GM19238 (cell line): ENCODE measurements at regions not wholly inside any gene's neighbourhood (a gene's known extent, or its start where the extent isn't known, plus 50 kb on each side); places are given as distances from the start of the nearest gene placed in this dataset.
A peak's percentile ranks its signal among the peaks of the same experiment; 100 is the strongest.

ENCODE experiments used
- DNase-seq: peaks from one replicate; pipeline ENCODE4 v3.0.0; 2011; ENCODE audit warnings: low spot score; ENCODE audit not compliant: insufficient read length

DNA sequence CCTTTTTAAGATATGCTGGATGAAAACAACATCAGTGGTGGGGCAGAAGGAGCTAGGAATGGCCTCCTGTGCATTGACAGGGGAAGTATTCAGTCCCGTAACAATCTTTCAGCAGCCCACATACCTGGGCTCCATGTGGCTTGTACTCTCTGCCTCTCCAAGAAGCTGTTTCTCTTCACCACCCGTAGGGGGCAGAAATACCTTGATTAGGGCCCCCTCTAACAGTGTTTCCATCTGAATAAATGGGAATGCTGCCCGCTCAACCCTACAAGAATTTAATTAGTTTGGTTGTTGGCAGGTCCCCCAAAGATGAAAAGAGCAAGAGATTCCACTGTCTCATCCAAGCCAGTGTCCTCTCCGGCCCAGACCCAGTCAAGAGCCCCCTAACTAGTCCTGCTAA, 155.2 kb downstream of the SMIM20 start:
- DNase-seq: no peak

DNA sequence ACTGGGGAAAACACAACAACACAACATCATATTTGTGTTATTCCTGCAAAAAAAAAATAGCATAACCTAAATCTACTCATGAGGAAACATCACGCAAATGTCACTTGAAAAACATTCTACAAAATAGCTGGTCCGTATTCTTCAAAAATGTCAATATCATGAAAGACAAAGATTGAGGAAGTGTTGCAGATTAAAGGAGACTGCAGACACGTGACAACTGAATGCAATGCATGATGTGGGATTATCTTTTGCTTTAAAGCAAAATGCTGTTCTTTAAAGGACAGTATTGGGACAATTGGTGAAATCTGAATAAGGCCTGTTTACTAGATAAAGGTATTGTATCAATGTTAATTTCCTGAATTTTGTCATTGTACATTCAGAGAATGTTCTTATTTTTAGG, 157.7 kb downstream of the SMIM20 start:
- no peak for DNase-seq

DNA sequence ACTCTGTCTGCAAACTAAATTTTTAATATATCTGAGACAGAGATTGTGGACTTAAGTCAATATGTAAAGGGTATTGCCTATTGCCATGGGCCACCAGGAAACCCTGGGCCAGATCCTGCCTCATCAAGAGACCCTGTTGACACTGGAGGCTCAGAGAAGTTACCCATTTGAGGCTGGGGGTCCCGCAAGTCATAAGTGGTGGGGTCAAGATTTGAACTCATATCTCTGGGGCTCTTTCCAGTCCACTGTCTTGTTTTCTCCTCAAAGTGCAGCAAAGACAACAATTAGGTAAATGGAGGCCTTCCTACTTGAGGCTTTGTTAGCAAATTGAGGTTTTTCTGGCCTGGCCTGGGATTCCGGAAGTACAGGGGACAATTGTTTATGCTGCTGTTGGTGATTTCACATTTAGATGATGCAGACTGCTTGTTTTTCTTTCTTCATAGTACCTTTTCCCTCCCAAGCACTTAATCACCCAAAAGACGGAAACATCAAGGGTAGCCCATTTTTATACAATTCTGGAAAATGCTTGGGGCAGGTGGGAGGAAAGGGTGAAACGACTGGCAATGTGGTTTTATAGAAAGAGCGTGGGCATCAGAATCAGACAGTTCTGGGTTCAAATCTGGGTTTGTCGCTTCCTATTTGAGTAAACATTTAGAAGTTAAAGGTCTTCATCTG, 160.0 kb downstream of the SMIM20 start:
- no peak for DNase-seq

DNA sequence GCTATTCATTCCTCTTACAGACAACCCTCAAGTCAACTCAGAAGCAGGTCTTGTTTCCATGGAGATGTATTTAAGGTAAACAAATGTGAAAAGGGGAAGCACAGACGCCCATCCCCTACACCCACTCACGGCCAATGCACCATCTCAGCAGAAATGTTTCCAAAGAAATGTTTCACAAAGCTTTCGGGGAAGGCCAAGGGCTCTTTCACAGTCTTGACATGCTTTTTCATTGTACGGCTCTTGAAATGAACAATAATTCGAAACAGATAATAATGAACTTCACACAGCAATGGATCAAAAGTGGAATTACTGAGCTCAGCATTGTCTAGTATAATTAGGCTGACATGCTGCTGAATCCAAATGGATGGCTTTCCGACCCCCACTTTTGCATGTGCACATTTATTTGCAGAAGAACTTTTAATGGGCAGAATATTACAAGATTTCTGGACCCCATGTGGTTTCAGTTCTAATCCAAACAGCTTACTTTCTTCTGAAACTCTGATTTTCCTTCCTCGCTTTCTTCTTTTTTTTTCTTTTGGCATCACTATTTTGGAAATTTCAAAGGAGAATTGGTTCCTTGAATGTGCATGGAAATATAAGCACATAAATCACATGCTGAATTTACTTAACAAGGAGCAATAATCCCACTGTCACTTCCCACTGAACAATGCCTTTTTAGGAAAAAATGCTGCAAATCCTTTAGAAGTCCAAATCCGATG, 160.9 kb downstream of the SMIM20 start:
- peak; percentile 44 for DNase-seq

DNA sequence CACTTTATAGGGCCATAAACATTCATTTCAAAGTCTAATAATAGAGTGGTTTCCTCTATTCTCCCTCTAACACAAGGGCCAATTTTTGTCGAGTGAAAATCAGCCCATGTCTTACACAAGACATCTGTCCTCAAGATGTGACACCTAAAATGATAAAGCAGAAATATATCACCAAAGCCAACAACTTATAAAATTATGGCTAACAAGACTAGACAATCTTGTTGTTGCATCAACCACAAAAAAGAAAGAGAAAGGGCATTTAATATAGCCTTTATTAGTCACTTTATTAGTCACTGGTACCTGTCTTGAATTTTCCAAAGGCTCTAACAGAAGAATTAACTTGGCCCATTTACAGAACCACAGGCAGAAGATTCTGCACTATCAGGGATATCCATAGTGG, 161.6 kb downstream of the SMIM20 start:
- no peak for DNase-seq

DNA sequence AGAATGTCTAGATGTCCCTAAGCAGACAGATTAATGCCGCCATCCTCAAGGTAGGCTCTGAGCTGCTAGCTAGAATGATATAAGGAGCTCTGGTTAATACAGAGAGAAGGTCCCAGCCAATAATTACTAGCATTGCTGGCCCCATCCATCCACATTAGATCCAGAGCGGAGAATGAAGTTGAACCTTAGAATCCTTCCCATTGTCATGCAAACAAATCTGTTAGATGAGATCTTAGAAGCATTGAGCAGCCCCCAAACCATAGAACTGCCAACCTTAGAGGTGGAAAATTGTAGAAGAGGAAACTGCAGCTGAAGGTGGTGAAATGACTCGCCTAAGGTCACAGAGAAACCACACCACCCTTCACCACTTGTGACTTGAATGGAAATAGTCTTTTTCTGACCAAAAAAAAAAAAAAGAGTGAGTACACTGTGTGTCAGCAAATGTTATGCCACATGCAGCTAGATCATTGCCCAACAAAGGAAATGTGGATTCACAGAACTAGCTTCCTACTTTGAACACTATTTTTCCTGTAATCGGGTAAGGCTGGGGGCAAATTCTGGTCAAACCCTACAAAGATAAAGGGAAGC, 162.1 kb downstream of the SMIM20 start:
- DNase-seq: no peak

DNA sequence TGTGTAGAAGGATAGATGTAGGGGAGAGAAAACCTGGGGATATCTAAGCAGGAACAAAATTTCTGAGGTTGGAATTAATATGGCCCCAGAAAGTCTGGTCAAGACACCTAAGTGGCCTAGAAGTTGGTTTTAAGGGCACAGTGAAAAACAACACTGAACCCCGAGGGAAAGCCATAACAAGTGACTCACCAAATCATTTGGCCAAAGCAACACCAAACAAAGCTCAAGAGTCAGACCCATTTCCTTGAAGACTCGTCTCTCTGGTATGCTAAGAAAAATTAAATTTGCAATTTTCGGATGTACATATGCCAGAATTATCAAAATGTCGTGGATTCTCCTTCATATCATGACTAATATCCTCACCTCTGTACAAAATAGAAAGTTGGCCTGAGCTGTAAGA, 162.9 kb downstream of the SMIM20 start:
- no peak for DNase-seq

DNA sequence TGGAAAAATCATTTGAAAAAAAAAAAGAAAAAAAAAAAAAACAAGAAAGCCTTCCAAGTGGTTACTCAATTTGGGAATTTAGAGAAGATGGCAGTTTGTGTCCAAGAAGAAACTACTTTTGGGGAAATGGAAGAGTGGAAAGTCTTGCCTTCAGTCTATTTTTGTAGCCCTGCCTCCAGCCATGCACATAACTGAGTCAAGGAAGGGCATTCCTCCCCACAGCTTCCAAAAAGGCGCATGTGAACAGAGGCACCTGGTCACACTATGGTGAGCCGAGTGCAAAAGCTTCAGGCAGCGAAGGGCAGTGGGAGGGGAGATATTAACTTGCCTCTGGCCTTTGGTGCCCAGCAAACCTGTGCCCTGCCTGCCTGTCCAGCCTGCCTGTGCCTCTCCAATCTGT, 163.7 kb downstream of the SMIM20 start:
- no peak for DNase-seq

DNA sequence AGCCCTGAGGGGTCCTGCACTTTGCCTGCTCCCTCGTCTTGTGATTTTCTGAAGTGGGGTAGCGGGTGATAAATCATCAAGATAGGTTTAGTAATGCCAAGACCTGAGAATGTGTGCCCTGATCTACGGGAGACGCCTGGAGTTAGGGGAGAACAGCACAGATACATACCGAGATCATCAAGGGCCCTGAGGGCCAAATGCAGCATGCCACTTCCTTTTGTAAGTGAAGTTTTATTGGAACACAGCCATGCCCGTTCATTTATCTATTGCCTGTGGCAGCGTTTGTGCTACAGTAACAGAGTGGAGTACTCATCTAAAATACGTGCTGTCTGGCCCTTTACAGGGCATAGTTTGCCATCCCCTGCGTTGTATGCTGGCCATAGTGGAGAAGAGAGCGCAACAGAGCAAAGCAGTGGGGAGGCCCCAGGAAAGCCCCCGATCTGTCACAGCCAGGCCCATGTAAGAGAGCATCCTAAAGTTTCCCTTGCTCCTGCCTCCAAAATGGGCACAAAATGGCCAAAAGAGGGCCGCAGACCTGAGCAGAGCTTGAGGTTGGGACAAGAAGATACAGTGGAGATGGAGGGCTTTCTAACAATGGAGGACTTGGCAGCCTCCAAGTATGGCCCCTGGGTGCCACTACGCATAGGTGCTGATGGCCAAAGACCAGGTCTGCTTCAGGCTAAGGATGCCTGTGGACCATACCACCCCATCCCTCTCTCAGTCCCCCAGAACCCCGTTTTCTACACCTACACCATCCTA, 167.0 kb downstream of the SMIM20 start:
- DNase-seq: no peak

DNA sequence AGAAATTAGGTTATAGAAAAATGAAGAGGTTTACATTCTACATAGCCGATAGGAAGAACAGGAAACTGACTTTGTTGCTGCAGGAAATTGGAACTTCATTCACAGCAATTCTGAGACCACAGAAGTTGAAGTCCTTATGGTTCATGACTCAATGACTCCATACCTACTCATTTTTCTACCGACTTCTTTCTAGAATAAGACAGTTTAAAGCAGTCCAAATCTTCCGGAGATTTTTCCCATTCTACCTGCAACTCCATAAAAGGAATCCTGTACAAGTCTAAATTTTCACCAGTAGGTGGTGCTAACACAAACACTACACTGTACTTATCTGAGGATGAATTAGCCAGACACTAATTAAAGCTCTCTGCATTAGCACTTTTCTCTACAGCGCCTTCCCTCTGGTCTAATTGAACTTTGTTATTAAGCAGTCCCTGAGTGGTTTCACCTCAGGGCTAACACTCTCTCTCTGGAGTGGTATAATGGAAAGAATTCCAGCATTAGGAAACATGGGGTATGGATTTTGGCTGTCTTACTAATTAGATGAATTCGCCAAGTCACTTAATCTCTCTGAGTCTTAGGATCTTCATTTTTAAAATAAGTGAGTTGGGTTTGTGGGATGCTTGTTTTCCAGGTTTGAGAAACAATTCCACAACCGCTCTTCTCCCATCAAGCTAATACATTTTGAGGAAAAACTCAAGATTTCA, 167.9 kb downstream of the SMIM20 start:
- DNase-seq: no peak

DNA sequence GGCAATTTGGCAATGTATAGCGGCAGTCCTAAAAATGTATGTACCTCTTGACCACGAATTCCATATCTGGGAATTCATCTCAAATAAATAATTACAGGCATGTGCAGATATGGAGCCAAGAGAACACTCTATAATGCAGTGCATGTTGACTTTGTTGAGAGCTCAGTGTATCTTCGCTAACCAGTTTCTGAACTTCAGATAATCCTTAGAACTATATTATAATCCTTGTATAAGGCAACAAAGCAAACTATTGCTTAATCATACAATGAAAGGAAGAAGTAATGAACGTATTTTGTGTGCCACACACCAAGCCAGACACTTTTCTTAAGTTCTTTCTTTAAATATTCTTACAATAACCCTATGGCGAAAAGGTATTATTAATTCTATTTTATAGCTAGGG, 168.5 kb downstream of the SMIM20 start:
- DNase-seq: no peak

DNA sequence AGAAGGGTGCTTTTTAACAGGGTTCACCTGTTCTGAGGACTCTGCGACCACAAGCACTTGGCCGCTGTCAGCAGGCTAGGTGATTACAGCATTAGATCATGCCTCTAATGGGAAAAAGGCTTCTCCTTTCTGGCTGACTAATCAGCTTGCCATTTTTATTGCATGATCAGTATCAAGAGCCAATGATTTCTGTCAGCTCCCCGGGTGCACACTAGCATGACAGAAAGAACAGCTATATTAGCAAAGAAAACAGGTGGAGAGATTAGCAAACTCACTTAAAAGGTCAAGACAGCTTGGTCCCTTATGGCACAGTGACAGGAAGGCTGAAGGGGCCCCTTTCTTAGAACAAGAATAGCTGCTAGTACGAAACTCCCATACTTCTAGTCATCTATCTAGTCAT, 170.0 kb downstream of the SMIM20 start:
- DNase-seq: no peak

DNA sequence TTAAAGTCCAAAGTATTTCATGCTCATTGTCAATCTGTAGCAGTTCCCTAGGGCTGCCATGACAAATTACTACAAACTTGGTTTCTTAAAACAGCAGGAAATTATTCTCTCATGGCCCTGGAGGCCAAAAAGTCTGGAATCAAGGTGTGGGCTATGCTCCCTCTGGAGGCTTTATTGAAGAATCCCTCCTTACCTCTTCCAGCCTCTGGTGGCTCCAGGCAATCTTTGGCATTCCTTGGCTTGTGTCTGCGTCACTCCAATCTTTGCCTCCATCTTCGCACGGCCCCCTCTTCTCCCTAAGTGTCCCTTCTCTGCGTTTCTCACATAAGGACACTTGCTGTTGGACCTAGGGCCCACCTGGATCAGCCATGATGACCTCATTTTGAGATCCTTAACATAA, 170.4 kb downstream of the SMIM20 start:
- DNase-seq: no peak

DNA sequence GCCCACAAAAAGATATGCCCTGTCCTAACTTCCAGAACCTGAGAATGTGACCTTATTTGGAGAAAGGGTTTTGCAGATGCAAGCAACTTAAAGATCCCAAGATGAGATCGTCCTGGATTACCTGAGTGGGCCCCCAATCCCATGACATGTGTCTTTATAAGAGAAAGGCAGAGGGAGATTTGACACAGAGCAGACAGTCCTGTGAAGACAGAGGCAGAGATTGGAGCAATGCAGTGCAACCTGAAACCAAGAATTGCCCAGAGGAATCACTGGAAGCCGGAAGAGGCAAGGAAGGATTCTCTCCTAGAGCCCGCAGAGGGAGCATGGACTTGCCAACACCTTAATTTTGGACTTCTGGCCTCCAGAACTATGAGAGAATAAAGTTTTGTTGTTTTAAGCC, 171.5 kb downstream of the SMIM20 start:
- DNase-seq: no peak

DNA sequence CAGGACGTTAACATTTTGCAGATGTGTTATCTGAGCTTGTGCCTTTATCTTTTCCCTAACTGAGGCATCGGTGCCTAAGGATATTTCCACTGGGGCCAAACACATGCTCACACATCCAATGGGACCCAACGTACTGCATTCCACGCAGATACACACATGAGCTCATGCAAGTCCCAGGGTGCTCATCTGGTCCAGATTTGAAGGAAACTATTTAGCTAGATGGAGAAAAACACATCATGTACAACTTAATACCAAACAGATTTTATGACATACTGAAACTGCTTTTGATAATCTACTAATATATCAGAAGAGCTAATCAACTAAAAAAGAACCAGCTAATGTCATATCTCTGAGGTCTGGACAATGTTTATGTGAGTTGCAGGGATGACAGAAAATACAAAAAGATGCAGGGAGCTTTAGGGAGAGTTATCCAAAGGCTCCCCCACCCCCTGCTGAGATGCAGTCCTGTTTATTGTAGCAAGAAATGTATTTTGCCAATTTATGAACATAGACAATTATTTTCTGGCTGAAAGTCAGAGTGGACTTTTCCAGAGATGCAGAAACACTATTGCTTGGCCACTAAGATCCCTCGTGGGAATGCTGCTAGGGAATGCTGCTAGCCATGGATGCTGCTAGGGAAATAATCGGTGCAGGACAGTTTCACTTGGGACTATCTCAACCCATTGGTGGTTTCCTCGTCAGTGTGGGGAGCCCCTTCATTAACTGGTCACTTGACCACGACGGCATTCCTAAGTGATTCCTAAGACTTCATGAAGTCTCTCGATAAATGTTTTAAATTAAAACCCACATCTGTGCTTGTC, 172.8 kb downstream of the SMIM20 start:
- no peak for DNase-seq

DNA sequence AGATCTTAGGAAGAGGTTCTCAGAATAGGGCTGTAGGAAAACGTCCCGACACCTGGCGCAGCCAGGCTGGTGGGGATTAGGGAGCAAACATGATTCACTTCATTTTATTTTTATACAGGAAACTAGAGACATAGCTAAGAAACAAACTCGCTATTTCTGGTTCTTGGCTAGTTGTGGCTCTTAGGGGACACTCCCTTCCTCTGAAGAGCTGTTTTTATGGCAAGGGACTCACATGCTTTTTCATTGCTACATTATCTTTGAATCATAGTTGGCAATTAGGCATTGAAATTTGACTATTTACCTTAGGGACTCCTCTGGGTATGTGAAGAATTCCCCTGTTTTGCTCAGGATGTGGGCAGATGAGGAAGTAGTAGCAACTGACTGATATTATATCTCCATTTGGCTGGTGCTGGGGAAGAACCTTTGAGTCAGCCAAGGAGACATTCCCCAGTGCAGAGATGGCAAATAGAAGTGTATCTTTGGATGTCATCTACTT, 174.5 kb downstream of the SMIM20 start:
- no peak for DNase-seq

DNA sequence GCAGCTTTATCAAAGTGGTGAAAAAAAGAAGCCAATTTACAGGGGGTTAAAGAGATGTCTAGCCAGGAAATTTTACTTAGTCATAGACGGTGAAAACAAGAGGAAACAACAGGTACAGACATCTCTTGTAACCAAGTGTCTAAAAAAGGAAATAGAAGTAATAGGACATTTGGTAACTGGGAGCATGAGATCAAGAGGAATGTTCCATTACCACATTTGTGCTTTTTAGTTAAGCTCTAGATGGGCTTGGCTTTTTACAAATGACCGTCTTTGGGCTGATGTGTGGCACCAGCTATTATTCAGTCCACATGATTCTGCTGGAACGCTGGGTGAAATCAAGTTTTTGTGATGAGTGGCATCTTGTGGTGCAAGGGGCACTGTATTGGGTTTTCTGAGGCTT, 179.5 kb downstream of the SMIM20 start:
- DNase-seq: no peak

DNA sequence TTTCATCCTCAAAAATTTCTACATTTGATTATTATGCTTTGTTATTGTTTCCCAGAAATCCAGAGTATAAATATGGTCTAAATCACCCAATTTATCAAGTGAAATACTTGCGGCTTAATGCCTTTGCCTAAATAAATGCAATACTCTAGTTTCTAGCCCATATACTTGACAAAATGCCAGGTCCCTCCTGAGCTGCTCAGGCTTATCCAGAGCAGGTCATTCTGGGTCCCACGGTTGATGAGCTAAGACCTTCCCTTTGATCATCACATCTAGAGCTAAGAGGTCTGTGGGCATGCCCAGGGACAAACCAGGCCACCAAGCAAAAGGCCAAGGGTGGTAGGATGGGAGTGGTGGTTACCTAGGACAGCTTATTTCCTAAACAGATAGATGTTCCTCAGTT, 180.1 kb downstream of the SMIM20 start:
- DNase-seq: no peak

DNA sequence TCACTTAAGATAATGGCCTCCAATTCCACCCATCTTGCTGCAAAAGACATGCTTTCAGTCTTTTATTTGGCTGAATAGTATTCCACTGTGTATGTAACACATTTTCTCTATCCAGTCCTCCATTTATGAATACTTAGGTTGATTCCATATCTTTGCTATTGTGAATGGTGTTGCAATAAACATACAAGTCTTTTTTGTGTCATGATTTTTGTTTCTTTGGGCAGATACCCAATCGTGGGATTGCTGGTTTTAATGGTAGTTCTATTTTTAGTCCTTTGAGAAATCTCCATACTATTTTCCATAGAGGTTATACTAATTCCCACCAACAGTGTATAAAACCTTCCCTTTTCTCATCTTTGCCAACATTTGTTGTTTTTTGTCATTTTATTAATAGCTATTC, 180.9 kb downstream of the SMIM20 start:
- no peak for DNase-seq

DNA sequence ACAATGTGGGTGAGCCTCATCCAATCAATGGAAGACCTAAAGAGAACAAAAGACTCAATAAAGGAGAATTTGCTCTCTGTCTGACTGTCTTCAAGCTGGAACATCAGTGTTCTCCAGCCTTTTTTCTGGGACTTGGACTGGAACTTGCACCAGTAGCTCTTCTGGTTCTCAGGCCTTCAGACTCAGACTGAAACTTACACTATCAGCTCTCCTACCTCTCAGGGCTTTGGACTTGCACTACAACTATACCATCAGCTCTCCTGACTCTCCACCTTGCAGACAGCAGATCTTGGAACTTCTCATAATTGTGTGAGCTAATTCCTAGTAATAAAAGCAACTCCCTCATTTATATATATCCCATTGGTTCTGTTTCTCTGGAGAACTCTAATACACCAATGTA, 185.9 kb downstream of the SMIM20 start:
- no peak for DNase-seq

DNA sequence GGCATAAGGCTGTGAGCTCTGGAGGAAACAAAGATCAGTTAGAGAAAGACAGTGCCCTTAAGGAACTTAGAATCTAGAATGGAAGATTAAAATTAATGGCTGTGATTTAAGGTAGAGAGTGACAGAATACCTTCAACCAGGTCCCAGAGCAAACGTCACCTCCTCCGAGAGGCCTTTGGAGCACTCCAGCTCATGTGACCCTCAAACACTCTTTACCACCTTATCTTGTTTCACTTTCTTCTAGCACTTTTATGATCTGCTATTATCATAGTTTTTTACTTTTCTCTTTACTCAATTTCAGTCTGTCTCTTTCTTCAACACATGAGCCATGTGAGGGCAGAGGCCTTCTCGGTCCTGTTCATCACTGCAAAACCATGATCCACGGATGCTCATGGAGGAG, 187.0 kb downstream of the SMIM20 start:
- DNase-seq: no peak
